ENCODE measurements at regions not wholly inside any gene's neighbourhood (a gene's known extent, or its start where the extent isn't known, plus 50 kb on each side); places are given as distances from the start of the nearest gene placed in this dataset.
A peak's percentile ranks its signal among the peaks of the same experiment; 100 is the strongest.

DNA sequence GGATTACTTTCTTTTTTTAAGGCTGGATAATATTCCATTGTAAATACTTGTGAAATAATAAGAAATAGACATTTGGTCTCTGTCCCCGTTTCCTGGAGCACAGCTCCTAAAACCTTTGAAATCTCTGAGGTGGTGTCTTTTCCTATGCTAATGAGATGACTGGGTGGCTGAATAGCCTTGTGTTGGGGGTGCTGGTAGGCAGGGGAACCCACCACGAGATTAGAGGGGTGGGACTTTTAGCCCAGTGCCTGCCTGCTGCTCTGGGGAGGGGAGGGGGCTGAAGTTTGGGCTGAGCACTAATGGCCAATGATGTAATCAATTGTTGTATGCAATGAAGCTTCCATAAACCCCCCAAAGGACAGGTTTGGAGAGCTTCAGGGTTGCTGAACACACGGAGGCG is 175.7 kb downstream of the FGF9 start:
- Histone ChIP-seq H3K36me3 (ENCODE audit: control insufficient read depth in 1 of 2, insufficient read depth in 2 of 2, low read length in 2 of 2) (no peaks in the 10 kb centered on the region), H3K27me3 (ENCODE audit: insufficient read depth, low read length) (no peaks in the 10 kb centered on the region), H3K79me2 (ENCODE audit: insufficient read depth, low read length) (no peaks in the 10 kb centered on the region), H4K20me1 (ENCODE audit: insufficient read depth) (no peaks in the 10 kb centered on the region), H3K9ac (ENCODE audit: low read length) (no peak overlapping the region), H3K9me2 (ENCODE audit: insufficient read depth) (no peaks in the 10 kb centered on the region), H3K4me2 (ENCODE audit: low read length) (no peak overlapping the region), H3K4me3 (replicated peaks in 1 of 2; ENCODE audit: low read depth in 1 of 2, low read length in 2 of 2) (no peak overlapping the region), H3K27ac (ENCODE audit: low read depth, low read length) (no peak overlapping the region), H2AFZ (ENCODE audit: low read depth, low read length, poor library complexity, severe bottlenecking) (no peak overlapping the region), H3K9me3 (ENCODE audit: control insufficient read depth in 1 of 2, insufficient read depth in 1 of 2, low read depth in 1 of 2, low read length in 2 of 2) (no peaks in the 10 kb centered on the region), H3K4me1 (ENCODE audit: control insufficient read depth in 1 of 2, insufficient read depth in 2 of 2, low read length in 2 of 2) (no peaks in the 10 kb centered on the region)
- CTCF ChIA-PET: no interaction called here
- DNase-seq (ENCODE audit: low read depth, low spot score) (no peak), ATAC-seq (no peak)
- no TSS peak for BruUV-seq (replicated peaks)
- RAD21 ChIA-PET (ENCODE audit: low non-redundant PET in 1 of 2, low total read pairs in 2 of 2, uncharacterized antibody in 2 of 2, unreplicated experiment in 2 of 2): no interaction called here
- TF ChIP-seq EZH2 (IDR thresholded peaks at IDR 0.05): no peak
- TF ChIP-seq POLR2AphosphoS5 (IDR thresholded peaks at IDR 0.05; ENCODE audit: low read depth, low read length): no peak
- TF ChIP-seq EGR1 (IDR thresholded peaks at IDR 0.05; ENCODE audit: low read depth): no peak
- TF ChIP-seq RAD21 (IDR thresholded peaks at IDR 0.05; ENCODE audit: low read depth): no peak
- no peak for TF ChIP-seq SP1 (IDR thresholded peaks at IDR 0.05; ENCODE audit: low read depth)
- no peak for TF ChIP-seq CEBPB (IDR thresholded peaks at IDR 0.05; ENCODE audit: low read depth)
- TF ChIP-seq SIN3A (IDR thresholded peaks at IDR 0.05; ENCODE audit: low read depth): no peak
- POLR2A ChIA-PET: no interaction called here
- intact Hi-C loops (cut with micrococcal nuclease): loop anchor here (10.0 kb wide), 1 partner anchor 898 kb away; no protein-coding TSS in a partner anchor

DNA sequence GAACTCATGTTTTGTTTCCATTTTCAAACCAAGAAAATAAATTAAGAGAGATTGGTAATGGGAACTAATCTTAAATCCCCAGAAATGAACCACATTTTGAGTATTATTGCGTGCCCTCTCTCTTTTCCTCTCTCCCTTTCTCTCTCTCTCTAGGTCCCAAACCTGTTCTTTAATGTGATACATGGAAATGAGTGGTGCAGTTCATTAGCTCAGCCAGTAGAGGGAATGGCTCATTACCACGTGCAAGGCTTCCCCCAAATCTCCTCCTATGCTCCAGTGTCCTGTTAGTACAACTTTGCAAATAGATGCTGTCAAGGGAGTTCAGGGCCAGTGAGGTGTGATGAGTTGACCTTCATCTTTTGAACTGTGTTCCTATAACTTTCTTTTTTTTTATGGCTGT is 178.4 kb downstream of the FGF9 start:
- H3K9me3 ChIP-seq (ENCODE audit: control insufficient read depth in 1 of 2, insufficient read depth in 1 of 2, low read depth in 1 of 2, low read length in 2 of 2): no peaks in the 10 kb centered on the region
- no peak overlapping the region for H2AFZ ChIP-seq (ENCODE audit: low read depth, low read length, poor library complexity, severe bottlenecking)
- H3K9ac ChIP-seq (ENCODE audit: low read length): no peak overlapping the region
- no peak overlapping the region for H3K4me2 ChIP-seq (ENCODE audit: low read length)
- no peaks in the 10 kb centered on the region for H3K36me3 ChIP-seq (ENCODE audit: control insufficient read depth in 1 of 2, insufficient read depth in 2 of 2, low read length in 2 of 2)
- RAD21 ChIA-PET (ENCODE audit: low non-redundant PET in 1 of 2, low total read pairs in 2 of 2, uncharacterized antibody in 2 of 2, unreplicated experiment in 2 of 2): no interaction called here
- no peak overlapping the region for H3K4me3 ChIP-seq (replicated peaks in 1 of 2; ENCODE audit: low read depth in 1 of 2, low read length in 2 of 2)
- DNase-seq (ENCODE audit: low read depth, low spot score) (peak; percentile 40), ATAC-seq (peak; percentile 90)
- POLR2A ChIA-PET: no interaction called here
- CTCF ChIA-PET: interaction anchor here (1.0 to 1.1 kb wide), 2 partner anchors 223 to 906 kb away, joined by 3 read pairs; no protein-coding TSS in a partner anchor
- no peak for TF ChIP-seq ELF1 (IDR thresholded peaks at IDR 0.05; ENCODE audit: borderline replicate concordance, low read depth)
- TF ChIP-seq FOSL1 (IDR thresholded peaks at IDR 0.05; ENCODE audit: low read depth): no peak
- no peak for TF ChIP-seq ZNF274 (IDR thresholded peaks at IDR 0.05; ENCODE audit: low read depth, low read length)
- TF ChIP-seq, protein P1, sequence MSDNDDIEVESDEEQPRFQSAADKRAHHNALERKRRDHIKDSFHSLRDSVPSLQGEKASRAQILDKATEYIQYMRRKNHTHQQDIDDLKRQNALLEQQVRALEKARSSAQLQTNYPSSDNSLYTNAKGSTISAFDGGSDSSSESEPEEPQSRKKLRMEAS (IDR thresholded peaks at IDR 0.05): peak; percentile 59; the same call in 1 of the 2 replicates
- TF ChIP-seq, protein P2, sequence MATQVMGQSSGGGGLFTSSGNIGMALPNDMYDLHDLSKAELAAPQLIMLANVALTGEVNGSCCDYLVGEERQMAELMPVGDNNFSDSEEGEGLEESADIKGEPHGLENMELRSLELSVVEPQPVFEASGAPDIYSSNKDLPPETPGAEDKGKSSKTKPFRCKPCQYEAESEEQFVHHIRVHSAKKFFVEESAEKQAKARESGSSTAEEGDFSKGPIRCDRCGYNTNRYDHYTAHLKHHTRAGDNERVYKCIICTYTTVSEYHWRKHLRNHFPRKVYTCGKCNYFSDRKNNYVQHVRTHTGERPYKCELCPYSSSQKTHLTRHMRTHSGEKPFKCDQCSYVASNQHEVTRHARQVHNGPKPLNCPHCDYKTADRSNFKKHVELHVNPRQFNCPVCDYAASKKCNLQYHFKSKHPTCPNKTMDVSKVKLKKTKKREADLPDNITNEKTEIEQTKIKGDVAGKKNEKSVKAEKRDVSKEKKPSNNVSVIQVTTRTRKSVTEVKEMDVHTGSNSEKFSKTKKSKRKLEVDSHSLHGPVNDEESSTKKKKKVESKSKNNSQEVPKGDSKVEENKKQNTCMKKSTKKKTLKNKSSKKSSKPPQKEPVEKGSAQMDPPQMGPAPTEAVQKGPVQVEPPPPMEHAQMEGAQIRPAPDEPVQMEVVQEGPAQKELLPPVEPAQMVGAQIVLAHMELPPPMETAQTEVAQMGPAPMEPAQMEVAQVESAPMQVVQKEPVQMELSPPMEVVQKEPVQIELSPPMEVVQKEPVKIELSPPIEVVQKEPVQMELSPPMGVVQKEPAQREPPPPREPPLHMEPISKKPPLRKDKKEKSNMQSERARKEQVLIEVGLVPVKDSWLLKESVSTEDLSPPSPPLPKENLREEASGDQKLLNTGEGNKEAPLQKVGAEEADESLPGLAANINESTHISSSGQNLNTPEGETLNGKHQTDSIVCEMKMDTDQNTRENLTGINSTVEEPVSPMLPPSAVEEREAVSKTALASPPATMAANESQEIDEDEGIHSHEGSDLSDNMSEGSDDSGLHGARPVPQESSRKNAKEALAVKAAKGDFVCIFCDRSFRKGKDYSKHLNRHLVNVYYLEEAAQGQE (IDR thresholded peaks at IDR 0.05; ENCODE audit: low read depth): no peak
- TF ChIP-seq EZH2 (IDR thresholded peaks at IDR 0.05): no peak
- peak; percentile 18; the same call in 1 of the 2 replicates for TF ChIP-seq RAD21 (IDR thresholded peaks at IDR 0.05; ENCODE audit: low read depth)
- TF ChIP-seq, protein P3, sequence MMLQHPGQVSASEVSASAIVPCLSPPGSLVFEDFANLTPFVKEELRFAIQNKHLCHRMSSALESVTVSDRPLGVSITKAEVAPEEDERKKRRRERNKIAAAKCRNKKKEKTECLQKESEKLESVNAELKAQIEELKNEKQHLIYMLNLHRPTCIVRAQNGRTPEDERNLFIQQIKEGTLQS (IDR thresholded peaks at IDR 0.05): no peak
- TF ChIP-seq, protein P4, sequence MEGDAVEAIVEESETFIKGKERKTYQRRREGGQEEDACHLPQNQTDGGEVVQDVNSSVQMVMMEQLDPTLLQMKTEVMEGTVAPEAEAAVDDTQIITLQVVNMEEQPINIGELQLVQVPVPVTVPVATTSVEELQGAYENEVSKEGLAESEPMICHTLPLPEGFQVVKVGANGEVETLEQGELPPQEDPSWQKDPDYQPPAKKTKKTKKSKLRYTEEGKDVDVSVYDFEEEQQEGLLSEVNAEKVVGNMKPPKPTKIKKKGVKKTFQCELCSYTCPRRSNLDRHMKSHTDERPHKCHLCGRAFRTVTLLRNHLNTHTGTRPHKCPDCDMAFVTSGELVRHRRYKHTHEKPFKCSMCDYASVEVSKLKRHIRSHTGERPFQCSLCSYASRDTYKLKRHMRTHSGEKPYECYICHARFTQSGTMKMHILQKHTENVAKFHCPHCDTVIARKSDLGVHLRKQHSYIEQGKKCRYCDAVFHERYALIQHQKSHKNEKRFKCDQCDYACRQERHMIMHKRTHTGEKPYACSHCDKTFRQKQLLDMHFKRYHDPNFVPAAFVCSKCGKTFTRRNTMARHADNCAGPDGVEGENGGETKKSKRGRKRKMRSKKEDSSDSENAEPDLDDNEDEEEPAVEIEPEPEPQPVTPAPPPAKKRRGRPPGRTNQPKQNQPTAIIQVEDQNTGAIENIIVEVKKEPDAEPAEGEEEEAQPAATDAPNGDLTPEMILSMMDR (IDR thresholded peaks at IDR 0.05 in 2 of 3, conservative IDR thresholded peaks at IDR 0.05 in 1 of 3; ENCODE audit: borderline replicate concordance in 1 of 3, insufficient read depth in 1 of 3, low read depth in 2 of 3, low read length in 2 of 3): peak in 2 of 3 experiments; percentile 56 to 69; a peak in 4 of 6 replicates
- no TSS peak for BruUV-seq (replicated peaks)
- H4K20me1 ChIP-seq (ENCODE audit: insufficient read depth): no peaks in the 10 kb centered on the region
- no peaks in the 10 kb centered on the region for H3K79me2 ChIP-seq (ENCODE audit: insufficient read depth, low read length)
- no peaks in the 10 kb centered on the region for H3K27me3 ChIP-seq (ENCODE audit: insufficient read depth, low read length)
- no peak overlapping the region for H3K27ac ChIP-seq (ENCODE audit: low read depth, low read length)
- no peaks in the 10 kb centered on the region for H3K9me2 ChIP-seq (ENCODE audit: insufficient read depth)
- intact Hi-C loops (cut with micrococcal nuclease): loop anchor here (10.0 kb wide), 1 partner anchor 895 kb away; no protein-coding TSS in a partner anchor
- no peaks in the 10 kb centered on the region for H3K4me1 ChIP-seq (ENCODE audit: control insufficient read depth in 1 of 2, insufficient read depth in 2 of 2, low read length in 2 of 2)

Measured in HCT116 (cell line).